GM12874 (cell line): ENCODE measurements at regions not wholly inside any gene's neighbourhood (a gene's known extent, or its start where the extent isn't known, plus 50 kb on each side); places are given as distances from the start of the nearest gene placed in this dataset.

Experiments used
- TF ChIP-seq, protein P1 (sequence below): IDR thresholded peaks from 2 replicates; pipeline ENCODE4 v1.5.1; 2011; ENCODE audit warnings: low read depth, mild to moderate bottlenecking, control low read depth, low read length, moderate library complexity; ENCODE audit not compliant: insufficient read depth

GRCh38 chr1:4253935-4254334 lies 353.9 kb upstream of the C1orf174 start:
- TF ChIP-seq, protein P1, sequence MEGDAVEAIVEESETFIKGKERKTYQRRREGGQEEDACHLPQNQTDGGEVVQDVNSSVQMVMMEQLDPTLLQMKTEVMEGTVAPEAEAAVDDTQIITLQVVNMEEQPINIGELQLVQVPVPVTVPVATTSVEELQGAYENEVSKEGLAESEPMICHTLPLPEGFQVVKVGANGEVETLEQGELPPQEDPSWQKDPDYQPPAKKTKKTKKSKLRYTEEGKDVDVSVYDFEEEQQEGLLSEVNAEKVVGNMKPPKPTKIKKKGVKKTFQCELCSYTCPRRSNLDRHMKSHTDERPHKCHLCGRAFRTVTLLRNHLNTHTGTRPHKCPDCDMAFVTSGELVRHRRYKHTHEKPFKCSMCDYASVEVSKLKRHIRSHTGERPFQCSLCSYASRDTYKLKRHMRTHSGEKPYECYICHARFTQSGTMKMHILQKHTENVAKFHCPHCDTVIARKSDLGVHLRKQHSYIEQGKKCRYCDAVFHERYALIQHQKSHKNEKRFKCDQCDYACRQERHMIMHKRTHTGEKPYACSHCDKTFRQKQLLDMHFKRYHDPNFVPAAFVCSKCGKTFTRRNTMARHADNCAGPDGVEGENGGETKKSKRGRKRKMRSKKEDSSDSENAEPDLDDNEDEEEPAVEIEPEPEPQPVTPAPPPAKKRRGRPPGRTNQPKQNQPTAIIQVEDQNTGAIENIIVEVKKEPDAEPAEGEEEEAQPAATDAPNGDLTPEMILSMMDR: no peak

GRCh38 chr1:4256351-4256750 lies 356.3 kb upstream of the C1orf174 start:
- TF ChIP-seq, protein P1: no peak

GRCh38 chr1:4261327-4261726 lies 361.3 kb upstream of the C1orf174 start:
- TF ChIP-seq, protein P1: no peak

- TF ChIP-seq, protein P1: no peak
Measured at GRCh38 chr1:4262665-4263064, 362.6 kb upstream of the C1orf174 start.

DNA sequence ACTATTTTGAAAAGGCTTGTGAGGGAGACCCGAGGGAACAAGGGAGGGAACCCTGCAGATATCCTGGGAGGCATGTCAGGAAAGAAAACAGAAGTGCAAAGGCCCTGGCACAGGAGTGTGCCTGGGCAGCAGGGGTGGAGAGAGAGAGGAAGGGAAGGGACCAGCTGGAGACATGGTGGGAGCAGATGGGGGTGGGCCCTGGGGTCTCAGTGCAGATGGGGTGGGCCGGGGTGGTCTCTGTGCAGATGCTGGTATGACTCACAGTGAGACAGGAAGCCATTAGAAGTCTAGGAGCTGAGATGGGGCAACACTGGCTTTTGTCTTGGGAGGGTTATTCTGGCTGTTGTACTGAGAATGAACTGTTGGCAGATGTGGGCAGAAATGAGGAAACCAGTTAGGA lies 363.6 kb upstream of the C1orf174 start:
- TF ChIP-seq, protein P1: no peak

DNA sequence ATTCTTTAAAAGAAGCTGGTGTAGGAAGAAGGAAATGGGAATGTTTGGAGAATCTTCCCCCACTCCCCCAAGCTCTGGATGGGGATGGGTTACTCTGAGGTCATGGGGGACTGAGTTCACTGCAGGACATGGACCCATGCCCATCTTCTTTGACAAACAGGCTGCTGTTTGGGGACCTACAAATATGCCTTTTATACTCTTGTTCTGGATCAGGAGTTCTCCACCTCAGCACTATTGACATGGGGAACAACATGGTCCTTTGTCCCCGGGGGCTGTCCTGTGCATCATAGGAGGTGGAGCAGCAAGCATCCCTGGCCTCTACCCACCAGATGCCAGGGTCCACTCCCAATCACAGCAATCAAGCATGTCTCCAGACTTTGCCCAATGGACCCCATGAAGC lies 365.8 kb upstream of the C1orf174 start:
- TF ChIP-seq, protein P1: no peak

- TF ChIP-seq, protein P1: no peak
Measured at GRCh38 chr1:4267381-4268261, 367.5 kb upstream of the C1orf174 start.
